Glutamatergic neuron (in vitro differentiated cells): ENCODE measurements at regions not wholly inside any gene's neighbourhood (a gene's known extent, or its start where the extent isn't known, plus 50 kb on each side); places are given as distances from the start of the nearest gene placed in this dataset.
"Not testable (repeated sequence)": the region's sequence is repeated elsewhere in the genome, so short reads cannot be mapped to it uniquely, and the experiment has no call there.

Experiments
- DNase-seq: peaks from one replicate; pipeline ENCODE4 v3.0.0; 2022
- H3K27ac Mint-ChIP-seq: one replicate; pipeline ENCODE4 v1.8.0; 2020; ENCODE audit warnings: mild to moderate bottlenecking, mixed read lengths, inconsistent platforms; ENCODE audit not compliant: unreplicated experiment
- H3K27me3 Mint-ChIP-seq: one replicate; pipeline ENCODE4 v1.8.0; 2020; ENCODE audit warnings: mild to moderate bottlenecking, moderate library complexity, mixed read lengths, inconsistent platforms; ENCODE audit not compliant: unreplicated experiment
- H3K36me3 Mint-ChIP-seq: one replicate; pipeline ENCODE4 v1.8.0; 2020; ENCODE audit warnings: mild to moderate bottlenecking, mixed read lengths, inconsistent platforms; ENCODE audit not compliant: unreplicated experiment
- H3K4me1 Mint-ChIP-seq: one replicate; pipeline ENCODE4 v1.8.0; 2020; ENCODE audit warnings: mild to moderate bottlenecking, low read depth, mixed read lengths, inconsistent platforms; ENCODE audit not compliant: unreplicated experiment
- H3K4me3 Mint-ChIP-seq: one replicate; pipeline ENCODE4 v1.8.0; 2020; ENCODE audit warnings: mild to moderate bottlenecking, mixed read lengths, inconsistent platforms; ENCODE audit not compliant: unreplicated experiment
- H3K9me3 Mint-ChIP-seq: one replicate; pipeline ENCODE4 v1.8.0; 2020; ENCODE audit warnings: mild to moderate bottlenecking, moderate library complexity, mixed read lengths, inconsistent platforms; ENCODE audit not compliant: unreplicated experiment
- TF ChIP-seq, protein P1 (sequence below): fragments of 200-600 bp; sonication (generic); IDR thresholded peaks from one replicate; pipeline ENCODE4 v1.5.0; 2021; ENCODE audit not compliant: partially characterized antibody, unreplicated experiment

DNA sequence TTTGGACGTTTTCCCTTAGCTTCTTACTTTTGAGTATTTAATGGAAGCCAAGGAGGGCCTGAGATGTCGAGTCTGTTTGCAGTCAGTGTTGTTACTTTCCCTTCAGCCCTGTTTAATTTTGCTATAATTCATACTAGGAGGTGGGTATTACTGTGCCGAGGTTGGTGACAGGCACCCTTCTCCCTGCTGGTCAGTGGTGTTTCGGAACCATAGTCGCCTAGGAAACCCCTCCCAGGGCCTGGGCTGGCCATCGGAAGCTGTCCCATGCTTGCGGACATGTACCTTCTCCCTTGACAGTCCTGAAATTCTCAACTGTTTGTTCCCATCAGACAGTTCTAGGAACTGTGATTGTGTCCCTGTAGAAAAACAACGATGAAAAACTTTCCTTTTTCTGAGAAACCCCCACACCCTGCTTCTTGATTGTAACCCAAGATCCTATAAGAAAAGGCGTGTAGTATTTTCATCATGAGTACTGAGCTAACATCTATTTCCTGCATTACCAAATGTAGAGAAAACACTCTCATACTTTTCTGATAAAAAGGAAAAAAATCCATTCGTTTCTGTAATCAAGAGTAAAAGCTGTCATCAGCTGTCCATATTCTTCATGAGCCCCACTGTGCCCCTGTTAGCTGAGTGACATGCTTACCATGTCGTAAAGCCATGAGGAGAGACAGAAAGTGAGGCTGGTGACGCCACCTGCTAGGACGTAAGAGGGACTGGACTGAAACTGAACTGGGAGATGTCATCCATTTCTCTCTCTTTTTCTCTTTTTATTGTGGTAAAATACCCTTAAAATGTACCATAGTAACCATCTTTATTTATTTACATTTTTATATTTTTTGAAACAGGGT is 424.7 kb upstream of the AMELY start:
- no peaks in the 10 kb centered on the region for H3K9me3 Mint-ChIP-seq
- DNase-seq, result no peak
- no peaks in the 10 kb centered on the region for H3K4me1 Mint-ChIP-seq
- H3K36me3 Mint-ChIP-seq, result no peaks in the 10 kb centered on the region
- H3K27ac Mint-ChIP-seq, result no peak overlapping the region
- H3K27me3 Mint-ChIP-seq, result no peaks in the 10 kb centered on the region
- TF ChIP-seq, protein P1, sequence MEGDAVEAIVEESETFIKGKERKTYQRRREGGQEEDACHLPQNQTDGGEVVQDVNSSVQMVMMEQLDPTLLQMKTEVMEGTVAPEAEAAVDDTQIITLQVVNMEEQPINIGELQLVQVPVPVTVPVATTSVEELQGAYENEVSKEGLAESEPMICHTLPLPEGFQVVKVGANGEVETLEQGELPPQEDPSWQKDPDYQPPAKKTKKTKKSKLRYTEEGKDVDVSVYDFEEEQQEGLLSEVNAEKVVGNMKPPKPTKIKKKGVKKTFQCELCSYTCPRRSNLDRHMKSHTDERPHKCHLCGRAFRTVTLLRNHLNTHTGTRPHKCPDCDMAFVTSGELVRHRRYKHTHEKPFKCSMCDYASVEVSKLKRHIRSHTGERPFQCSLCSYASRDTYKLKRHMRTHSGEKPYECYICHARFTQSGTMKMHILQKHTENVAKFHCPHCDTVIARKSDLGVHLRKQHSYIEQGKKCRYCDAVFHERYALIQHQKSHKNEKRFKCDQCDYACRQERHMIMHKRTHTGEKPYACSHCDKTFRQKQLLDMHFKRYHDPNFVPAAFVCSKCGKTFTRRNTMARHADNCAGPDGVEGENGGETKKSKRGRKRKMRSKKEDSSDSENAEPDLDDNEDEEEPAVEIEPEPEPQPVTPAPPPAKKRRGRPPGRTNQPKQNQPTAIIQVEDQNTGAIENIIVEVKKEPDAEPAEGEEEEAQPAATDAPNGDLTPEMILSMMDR, result no peak
- H3K4me3 Mint-ChIP-seq, result no peak overlapping the region

GRCh38 chrY:7334449-7334848 is 422.9 kb upstream of the AMELY start:
- Mint-ChIP-seq H3K27ac (no peak overlapping the region), H3K27me3 (no peaks in the 10 kb centered on the region), H3K4me1 (no peaks in the 10 kb centered on the region), H3K4me3 (no peak overlapping the region), H3K9me3 (no peaks in the 10 kb centered on the region), H3K36me3 (no peaks in the 10 kb centered on the region)
- TF ChIP-seq, protein P1, result no peak
- DNase-seq, result no peak

GRCh38 chrY:7326296-7327246 is 415.0 kb upstream of the AMELY start:
- H3K27ac Mint-ChIP-seq, result no peak overlapping the region
- DNase-seq, result no peak
- H3K9me3 Mint-ChIP-seq, result peaks cover 5% of the 10 kb centered on the region
- H3K36me3 Mint-ChIP-seq, result peaks cover 8% of the 10 kb centered on the region
- H3K27me3 Mint-ChIP-seq, result peaks cover 1% of the 10 kb centered on the region
- TF ChIP-seq, protein P1, result no peak
- no peak overlapping the region for H3K4me3 Mint-ChIP-seq
- H3K4me1 Mint-ChIP-seq, result no peaks in the 10 kb centered on the region

DNA sequence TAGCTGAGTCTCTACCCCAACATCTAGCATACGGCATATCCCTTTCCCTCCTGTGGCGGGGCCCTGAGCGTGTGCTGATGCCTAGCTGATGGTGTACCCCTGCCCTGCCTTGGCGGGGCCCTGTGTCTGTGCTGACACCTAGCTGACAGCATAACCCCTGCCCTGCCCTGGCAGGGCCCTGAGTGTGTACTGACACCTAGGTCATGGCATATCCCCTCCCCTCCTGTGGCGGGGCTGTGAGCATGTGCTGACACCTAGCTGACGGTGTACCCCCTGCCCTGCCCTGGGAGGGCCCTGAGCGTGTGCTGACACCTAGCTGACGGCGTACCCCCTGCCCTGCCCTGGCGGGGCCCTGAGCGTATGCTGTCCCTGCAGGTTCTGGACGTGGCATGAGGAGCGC is 414.0 kb upstream of the AMELY start:
- H3K9me3 Mint-ChIP-seq, result peaks cover 5% of the 10 kb centered on the region
- H3K27me3 Mint-ChIP-seq, result peaks cover 1% of the 10 kb centered on the region
- TF ChIP-seq, protein P1, result no peak
- no peak for DNase-seq
- H3K4me1 Mint-ChIP-seq, result no peaks in the 10 kb centered on the region
- no peak overlapping the region for H3K4me3 Mint-ChIP-seq
- peaks cover 8% of the 10 kb centered on the region for H3K36me3 Mint-ChIP-seq
- no peak overlapping the region for H3K27ac Mint-ChIP-seq

DNA sequence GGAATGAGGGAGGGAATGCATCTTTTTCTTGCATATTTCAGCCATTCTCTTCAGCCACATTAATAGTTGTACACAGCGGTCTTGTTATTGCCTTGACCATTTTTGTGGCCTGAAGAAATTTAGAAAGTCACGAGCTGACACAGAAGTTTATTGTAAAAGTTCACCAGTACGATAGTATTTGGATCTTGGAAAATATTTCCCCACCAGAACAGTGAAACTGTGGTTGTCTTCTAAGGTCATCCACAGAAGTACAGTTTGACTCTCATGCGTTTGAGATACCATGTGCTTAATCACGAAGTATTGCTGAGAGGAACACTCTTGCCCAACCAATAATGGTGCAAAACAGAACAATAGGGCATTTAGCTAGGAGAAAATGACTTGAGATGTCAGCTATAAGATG is 409.2 kb upstream of the AMELY start:
- Mint-ChIP-seq H3K4me3 (no peak overlapping the region), H3K27me3 (peaks cover 1% of the 10 kb centered on the region), H3K36me3 (peaks cover 8% of the 10 kb centered on the region), H3K9me3 (peaks cover 9% of the 10 kb centered on the region), H3K4me1 (no peaks in the 10 kb centered on the region), H3K27ac (no peak overlapping the region)
- DNase-seq, result no peak
- TF ChIP-seq, protein P1, result no peak

DNA sequence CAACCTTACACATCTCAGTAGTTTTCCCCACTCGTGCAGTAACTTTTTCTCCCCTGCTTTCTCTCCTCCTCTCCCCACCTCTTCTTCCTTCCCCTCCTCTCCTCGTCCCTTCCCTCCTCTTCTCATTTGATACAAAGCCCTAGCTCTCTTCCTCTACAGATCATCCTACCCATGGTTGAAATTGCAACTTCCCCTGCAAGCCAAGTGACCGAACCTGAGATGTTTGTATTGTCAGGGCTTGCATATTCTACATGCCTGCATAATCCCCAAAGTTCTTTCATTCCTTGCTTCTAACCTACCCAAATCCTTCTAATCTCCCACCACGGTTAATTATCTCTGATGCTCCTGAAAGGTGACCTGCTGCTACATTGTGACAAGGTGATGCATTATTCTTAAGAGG is 408.6 kb upstream of the AMELY start:
- not testable (repeated sequence) for H3K36me3 Mint-ChIP-seq, H3K4me1 Mint-ChIP-seq, H3K4me3 Mint-ChIP-seq, H3K27me3 Mint-ChIP-seq, DNase-seq, H3K9me3 Mint-ChIP-seq, H3K27ac Mint-ChIP-seq
